Choroid plexus epithelial cell (primary cell): ENCODE measurements at regions not wholly inside any gene's neighbourhood (a gene's known extent, or its start where the extent isn't known, plus 50 kb on each side); places are given as distances from the start of the nearest gene placed in this dataset.
A peak's percentile ranks its signal among the peaks of the same experiment; 100 is the strongest.

Experiments
- DNase-seq: peaks from one replicate; pipeline ENCODE4 v3.0.0-alpha.2; 2010; ENCODE audit warnings: low read depth
- H3K4me3 ChIP-seq: 2 replicates; pipeline ENCODE4 v1.5.1; 2011; ENCODE audit warnings: low read depth, mild to moderate bottlenecking, control low read depth, low read length, moderate library complexity
- CTCF ChIP-seq: conservative IDR thresholded peaks from 2 replicates; pipeline ENCODE4 v1.5.1; 2011; ENCODE audit warnings: low read depth, mild to moderate bottlenecking, control low read depth, inconsistent platforms, low read length, moderate library complexity

DNA sequence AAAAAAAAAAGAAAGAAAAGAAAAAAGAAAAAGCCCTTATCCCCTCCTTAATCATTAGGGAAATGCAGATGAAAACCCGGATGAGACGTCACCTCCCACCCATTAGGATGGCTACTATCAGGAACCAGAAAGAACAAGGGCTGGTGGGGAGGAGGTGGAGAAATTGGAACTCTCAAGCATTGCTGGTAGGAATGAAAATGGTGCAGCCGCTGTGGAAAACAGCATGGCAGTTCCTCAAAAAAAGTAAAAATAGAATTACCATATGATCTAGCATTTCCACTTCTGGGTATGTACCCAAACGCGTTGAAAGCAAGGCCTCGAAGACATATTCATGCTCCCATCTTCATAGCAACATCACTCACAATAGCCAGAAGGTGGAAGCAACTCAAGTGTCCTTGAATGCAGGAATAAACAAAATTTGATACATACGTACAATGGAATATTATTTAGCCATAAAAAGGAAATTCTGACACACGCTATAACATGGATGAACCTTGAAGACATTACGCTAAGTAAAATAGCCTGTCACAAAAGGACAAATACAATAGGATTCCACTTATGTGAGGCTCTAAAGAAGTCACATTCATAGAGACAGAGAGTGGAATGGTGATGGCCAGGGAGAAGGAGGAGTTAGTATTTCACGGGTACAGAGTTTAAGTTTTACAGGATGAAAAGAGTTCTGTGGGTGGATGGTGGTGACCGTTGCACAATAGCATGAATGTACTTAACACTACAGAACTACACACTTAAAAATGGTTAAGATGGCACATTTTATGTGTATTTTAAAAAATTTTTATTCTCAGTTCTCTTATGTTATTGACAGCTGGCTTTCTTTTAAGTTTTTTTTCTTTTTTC is 166.8 kb upstream of the IER5L start:
- TF ChIP-seq CTCF: no peak
- no peak for DNase-seq
- no peak overlapping the region for H3K4me3 ChIP-seq

GRCh38 chr9:129343424-129344375 is 165.6 kb upstream of the IER5L start:
- peak; percentile 82 for DNase-seq
- no peak overlapping the region for H3K4me3 ChIP-seq
- peak; percentile 41 for TF ChIP-seq CTCF

- no peak for TF ChIP-seq CTCF
- no peak overlapping the region for H3K4me3 ChIP-seq
- no peak for DNase-seq
Observed at GRCh38 chr9:129342591-129343423, 164.7 kb upstream of the IER5L start.

DNA sequence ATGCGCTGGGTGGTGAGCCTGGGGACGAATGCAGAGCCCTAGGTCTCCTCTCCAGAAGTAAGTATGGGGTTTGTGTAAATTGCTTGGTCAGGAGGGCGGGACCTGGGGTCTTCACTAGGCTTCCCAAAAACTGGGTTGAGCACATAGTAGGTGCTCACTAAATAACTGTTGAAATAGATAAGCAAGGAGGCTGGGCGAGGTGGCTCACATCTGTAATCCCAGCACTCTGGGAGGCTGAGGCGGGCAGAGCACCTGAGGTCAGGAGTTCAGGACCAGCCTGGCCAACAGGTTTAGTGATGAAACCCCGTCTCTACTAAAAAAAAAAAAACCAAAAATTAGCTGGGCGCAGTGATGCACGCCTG is 163.9 kb upstream of the IER5L start:
- TF ChIP-seq CTCF: no peak
- H3K4me3 ChIP-seq: no peak overlapping the region
- no peak for DNase-seq

DNA sequence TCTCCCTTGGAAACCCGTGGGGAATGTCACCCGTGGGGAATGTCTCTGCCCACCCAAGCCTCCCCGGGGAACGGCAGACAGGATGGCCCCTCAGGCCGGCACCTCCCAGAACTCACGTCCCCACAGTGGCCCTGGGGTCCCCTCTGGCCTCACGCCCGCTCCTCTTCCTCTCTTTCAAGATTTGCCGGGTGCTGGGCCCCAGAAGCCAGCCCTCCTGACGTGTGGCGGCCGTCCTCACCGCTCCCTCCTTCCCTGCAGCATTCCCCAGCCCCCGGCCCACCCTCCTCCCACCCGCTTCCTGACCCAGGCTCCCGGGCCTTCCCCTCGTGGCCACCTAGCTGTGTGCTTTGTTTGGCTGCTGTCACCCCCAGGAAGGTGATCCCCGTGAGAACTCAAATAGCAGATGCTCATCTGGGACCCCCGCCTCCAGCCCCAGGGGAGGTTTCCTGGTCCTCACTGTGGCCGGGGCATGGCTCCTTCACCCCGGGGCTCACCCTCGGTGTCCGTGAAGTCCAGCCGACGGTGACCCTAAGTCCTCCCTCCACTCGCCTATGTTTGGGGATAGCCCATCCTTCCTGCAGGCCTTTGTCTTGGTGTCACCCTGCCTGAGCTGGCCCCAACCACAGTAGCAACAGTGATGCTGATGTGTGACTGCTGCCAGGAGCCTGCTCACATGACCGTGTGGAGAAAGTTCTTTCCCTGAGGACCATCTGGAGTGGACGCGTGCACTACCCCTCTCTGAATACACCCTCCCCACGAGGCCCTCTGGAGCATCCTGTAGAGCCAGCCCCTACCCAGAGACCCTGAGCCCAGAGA is 163.3 kb upstream of the IER5L start:
- H3K4me3 ChIP-seq: no peak overlapping the region
- no peak for TF ChIP-seq CTCF
- no peak for DNase-seq
